ENCODE measurements at regions not wholly inside any gene's neighbourhood (a gene's known extent, or its start where the extent isn't known, plus 50 kb on each side); places are given as distances from the start of the nearest gene placed in this dataset.

GRCh38 chr9:575139-575538 is 266.4 kb upstream of the DMRT1 start:
- TF ChIP-seq CTCF (IDR thresholded peaks at IDR 0.05) (no peak), POLR2A (IDR thresholded peaks at IDR 0.05) (no peak)

Measured in body of pancreas (tissue), 4 donors.